ENCODE measurements at regions not wholly inside any gene's neighbourhood (a gene's known extent, or its start where the extent isn't known, plus 50 kb on each side); places are given as distances from the start of the nearest gene placed in this dataset.

- Histone ChIP-seq H3K4me1 (ENCODE audit: insufficient read depth) (no peaks in the 10 kb centered on the region), H3K4me2 (no peak overlapping the region), H3F3A (replicated peaks; ENCODE audit: low read depth) (no peaks in the 10 kb centered on the region), H2AFZ (0 out of 2 replicates have a peak overlapping the region, but pooled peaks have one; percentile 16), H4K20me1 (replicated peaks; ENCODE audit: insufficient read depth) (no peaks in the 10 kb centered on the region), H3K27ac (ENCODE audit: low read depth) (no peak overlapping the region), H3K4me3 (no peak overlapping the region), H3K27me3 (ENCODE audit: insufficient read depth) (no peaks in the 10 kb centered on the region), H3K36me3 (ENCODE audit: insufficient read depth) (no peaks in the 10 kb centered on the region), H3K9me2 (ENCODE audit: insufficient read depth) (no peaks in the 10 kb centered on the region), H3K79me2 (replicated peaks; ENCODE audit: insufficient read depth) (no peaks in the 10 kb centered on the region)
- H3K4me3 Mint-ChIP-seq: no peak overlapping the region
- peaks cover 6% of the 10 kb centered on the region; the same call in 2 of the 3 replicates for H3K4me1 Mint-ChIP-seq
- no peaks in the 10 kb centered on the region for H3K27me3 Mint-ChIP-seq (ENCODE audit: insufficient read depth, low read depth, poor library complexity)
- no peaks in the 10 kb centered on the region for H3K36me3 Mint-ChIP-seq (ENCODE audit: low read depth)
- no peak for DNase-seq (ENCODE audit: low spot score)
- 0 out of 2 replicates have a peak overlapping the region, but pooled peaks have one; percentile 23 for H3K27ac Mint-ChIP-seq
- no peak for TF ChIP-seq CTCF (conservative IDR thresholded peaks at IDR 0.05; ENCODE audit: low read depth in 2 of 2)
- no peak for TF ChIP-seq EZH2phosphoT487 (IDR thresholded peaks at IDR 0.05; ENCODE audit: unreplicated experiment)
- no peak for TF ChIP-seq ZNF331 (CRISPR knock-in tag; IDR thresholded peaks at IDR 0.05; ENCODE audit: low read depth)
- TF ChIP-seq CREB1 (CRISPR knock-in tag; IDR thresholded peaks at IDR 0.05; ENCODE audit: low read depth): no peak
- no peak for TF ChIP-seq ZNF462 (CRISPR knock-in tag; IDR thresholded peaks at IDR 0.05)
- no peak for TF ChIP-seq ETS1 (IDR thresholded peaks at IDR 0.05)
- TF ChIP-seq EZH2 (IDR thresholded peaks at IDR 0.05; ENCODE audit: low read depth, unreplicated experiment): no peak
- no peak for TF ChIP-seq STAT1 (IDR thresholded peaks at IDR 0.05; ENCODE audit: unreplicated experiment)
- TF ChIP-seq REST (IDR thresholded peaks at IDR 0.05; ENCODE audit: unreplicated experiment): no peak
- ATAC-seq: no peak
- H3K9me3 Mint-ChIP-seq: no peaks in the 10 kb centered on the region
Observed at GRCh38 chr2:144703852-144704708, 184.2 kb upstream of the ZEB2 start.

All from GM23338 (cell line).